IMR-90 (cell line): ENCODE measurements at regions not wholly inside any gene's neighbourhood (a gene's known extent, or its start where the extent isn't known, plus 50 kb on each side); places are given as distances from the start of the nearest gene placed in this dataset.

Source experiments
- ATAC-seq: fragments of 200-7000 bp; cut with Tn5 transposase; 2 replicates; pipeline ENCODE4 v1.9.1; 2020; ENCODE audit warnings: low read depth, mild to moderate bottlenecking, moderate library complexity
- BruUV-seq: library from RNA; stranded (reverse); fragments of 400-500 nt; replicated peaks from 2 replicates; lab custom pipeline; 2021; lab: Mats Ljungman, UMichigan
- CTCF ChIA-PET: fragments of 300-600 bp; formaldehyde crosslinking; extraction: SDS; loops from one replicate; lab custom pipeline; 2021; ENCODE audit warnings: antibody characterized with exemption; lab: Yijun Ruan, JAX
- POLR2A ChIA-PET: fragments of 300-600 bp; sonication (Branson Sonifier 250); formaldehyde crosslinking; loops from one replicate; lab custom pipeline; 2022; ENCODE audit warnings: antibody characterized with exemption; ENCODE audit not compliant: unreplicated experiment; lab: Charles Lee
- DNase-seq: peaks from one replicate; pipeline ENCODE4 v3.0.0; 2013
- H2AFZ ChIP-seq: replicated peaks from 2 replicates; pipeline ENCODE3; 2013; ENCODE audit warnings: low read length, mild to moderate bottlenecking; ENCODE audit not compliant: poor library complexity
- H2AK5ac ChIP-seq: 2 replicates; pipeline ENCODE4 v1.6.1; 2013; ENCODE audit warnings: low read depth, low read length, inconsistent platforms
- H2AK9ac ChIP-seq: replicated peaks from 2 replicates; pipeline ENCODE3; 2013; ENCODE audit warnings: mild to moderate bottlenecking, low read depth, low read length, moderate library complexity; ENCODE audit not compliant: poor library complexity
- H2BK120ac ChIP-seq: 2 replicates; pipeline ENCODE4 v1.6.1; 2013; ENCODE audit warnings: low read depth, low read length, inconsistent platforms
- H2BK15ac ChIP-seq: 3 replicates; pipeline ENCODE4 v1.6.1; 2013; ENCODE audit warnings: low read depth, low read length, inconsistent platforms
- H2BK20ac ChIP-seq: 2 replicates; pipeline ENCODE4 v1.6.1; 2013; ENCODE audit warnings: low read depth, mild to moderate bottlenecking, inconsistent platforms, low read length, moderate library complexity
- H2BK5ac ChIP-seq: 2 replicates; pipeline ENCODE4 v1.6.1; 2013; ENCODE audit warnings: mild to moderate bottlenecking, low read depth, low read length, inconsistent platforms; ENCODE audit not compliant: poor library complexity, severe bottlenecking
- H3K14ac ChIP-seq: replicated peaks from 2 replicates; pipeline ENCODE4 v1.6.1; 2013; ENCODE audit warnings: low read depth, low read length, inconsistent platforms
- H3K18ac ChIP-seq: 2 replicates; pipeline ENCODE4 v1.6.1; 2013; ENCODE audit warnings: low read depth, low read length, control low read depth
- H3K23ac ChIP-seq: 2 replicates; pipeline ENCODE4 v1.6.1; 2013; ENCODE audit warnings: low read depth, low read length, inconsistent platforms
- H3K27ac ChIP-seq: 2 replicates; pipeline ENCODE4 v1.5.1; 2013; ENCODE audit warnings: mild to moderate bottlenecking, control low read depth, low read length; ENCODE audit not compliant: insufficient read depth
- H3K27me3 ChIP-seq: 2 replicates; pipeline ENCODE4 v1.6.1; 2013; ENCODE audit warnings: low read length; ENCODE audit not compliant: control insufficient read depth, insufficient read depth
- H3K36me3 ChIP-seq: 2 replicates; pipeline ENCODE4 v1.6.1; 2013; ENCODE audit warnings: low read length, mixed read lengths; ENCODE audit not compliant: control insufficient read depth, insufficient read depth
- H3K4ac ChIP-seq: 2 replicates; pipeline ENCODE4 v1.6.1; 2013; ENCODE audit warnings: low read depth, low read length, inconsistent platforms
- H3K4me1 ChIP-seq: 2 replicates; pipeline ENCODE4 v1.6.1; 2013; ENCODE audit warnings: low read length, mixed read lengths; ENCODE audit not compliant: control insufficient read depth, insufficient read depth
- H3K4me2 ChIP-seq: 2 replicates; pipeline ENCODE4 v1.6.1; 2013; ENCODE audit warnings: low read depth, mild to moderate bottlenecking, control low read depth, low read length, moderate library complexity
- H3K4me3 ChIP-seq: 2 replicates; pipeline ENCODE4 v1.5.1; 2013; ENCODE audit warnings: low read depth, mild to moderate bottlenecking, control low read depth, low read length, moderate library complexity; ENCODE audit not compliant: insufficient read depth
- H3K56ac ChIP-seq: 2 replicates; pipeline ENCODE4 v1.6.1; 2013; ENCODE audit warnings: low read length, inconsistent platforms; ENCODE audit not compliant: insufficient read depth; ENCODE audit errors: extremely low read depth
- H3K79me1 ChIP-seq, 2 experiments: 2 replicates each; pipeline ENCODE4 v1.6.1; 2013; ENCODE audit warnings: low read length in 2 of 2, inconsistent platforms in 1 of 2, low read depth in 1 of 2
- H3K9ac ChIP-seq: 2 replicates; pipeline ENCODE4 v1.6.1; 2013; ENCODE audit warnings: low read depth, low read length, control low read depth
- H3K9me1 ChIP-seq: 2 replicates; pipeline ENCODE4 v1.6.1; 2013; ENCODE audit warnings: low read length, inconsistent platforms; ENCODE audit not compliant: insufficient read depth
- H3K9me3 ChIP-seq: 2 replicates; pipeline ENCODE4 v1.6.1; 2013; ENCODE audit warnings: low read length; ENCODE audit not compliant: control insufficient read depth, insufficient read depth
- H4K20me1 ChIP-seq: 2 replicates; pipeline ENCODE4 v1.6.1; 2013; ENCODE audit warnings: low read length, inconsistent platforms; ENCODE audit not compliant: insufficient read depth
- H4K5ac ChIP-seq: 2 replicates; pipeline ENCODE4 v1.6.1; 2013; ENCODE audit warnings: mild to moderate bottlenecking, low read depth, low read length, control low read depth
- H4K8ac ChIP-seq, 2 experiments: 2 replicates each; pipeline ENCODE4 v1.6.1; 2013; ENCODE audit warnings: low read depth in 2 of 2, low read length in 2 of 2, control low read depth in 1 of 2, inconsistent platforms in 1 of 2
- H4K91ac ChIP-seq: 2 replicates; pipeline ENCODE4 v1.6.1; 2013; ENCODE audit warnings: low read depth, low read length, inconsistent platforms; ENCODE audit not compliant: insufficient read depth
- BHLHE40 ChIP-seq: fragments of 150-350 bp; IDR thresholded peaks from 2 replicates; pipeline ENCODE4 v1.6.1; 2016; ENCODE audit warnings: mild to moderate bottlenecking, low read depth, low read length
- CEBPB ChIP-seq: IDR thresholded peaks from 2 replicates; pipeline ENCODE4 v1.6.1; 2012; ENCODE audit warnings: low read depth, low read length, improper control_type of control experiment
- CHD1 ChIP-seq: IDR thresholded peaks from 2 replicates; pipeline ENCODE4 v1.6.1; 2012; ENCODE audit warnings: low read depth, low read length, improper control_type of control experiment
- FOS ChIP-seq: fragments of 150-350 bp; IDR thresholded peaks from 2 replicates; pipeline ENCODE4 v1.6.1; 2016; ENCODE audit warnings: low read depth, low read length
- MAFK ChIP-seq: IDR thresholded peaks from 2 replicates; pipeline ENCODE4 v1.6.1; 2012; ENCODE audit warnings: low read depth, low read length, improper control_type of control experiment
- MAZ ChIP-seq: IDR thresholded peaks from 2 replicates; pipeline ENCODE4 v1.6.1; 2012; ENCODE audit warnings: low read depth, mild to moderate bottlenecking, low read length, improper control_type of control experiment, moderate library complexity, borderline replicate concordance
- MXI1 ChIP-seq: IDR thresholded peaks from 2 replicates; pipeline ENCODE4 v1.6.1; 2012; ENCODE audit warnings: low read depth, mild to moderate bottlenecking, low read length, moderate library complexity, borderline replicate concordance
- NFE2L2 ChIP-seq: fragments of 150-350 bp; IDR thresholded peaks from 2 replicates; pipeline ENCODE4 v1.6.1; 2016; ENCODE audit warnings: low read depth, mild to moderate bottlenecking, low read length
- POLR2A ChIP-seq: IDR thresholded peaks from 2 replicates; pipeline ENCODE4 v1.6.1; 2012; ENCODE audit warnings: mild to moderate bottlenecking, low read depth, low read length
- RAD21 ChIP-seq: IDR thresholded peaks from 2 replicates; pipeline ENCODE4 v1.6.1; 2012; ENCODE audit warnings: low read length, improper control_type of control experiment
- RCOR1 ChIP-seq: IDR thresholded peaks from 2 replicates; pipeline ENCODE4 v1.6.1; 2012; ENCODE audit warnings: mild to moderate bottlenecking, low read length, improper control_type of control experiment; ENCODE audit not compliant: insufficient replicate concordance
- RFX5 ChIP-seq: IDR thresholded peaks from 2 replicates; pipeline ENCODE4 v1.8.0; 2012; ENCODE audit warnings: low read depth, mild to moderate bottlenecking, low read length, moderate library complexity
- SMC3 ChIP-seq: fragments of 150-350 bp; IDR thresholded peaks from 2 replicates; pipeline ENCODE4 v1.6.1; 2016; ENCODE audit warnings: low read depth, mild to moderate bottlenecking, antibody characterized with exemption, low read length, moderate library complexity
- whole genome bisulfite sequencing, 2 experiments: methylation state at CpG; one replicate each; pipeline versions ENCODE4 v1.1.5 to v1.1.7; 2013; ENCODE audit warnings: missing lambda C conversion rate in 2 of 2; ENCODE audit not compliant: insufficient read length in 1 of 2; ENCODE audit errors: extremely low coverage in 2 of 2; 5-methylcytosine and 5-hydroxymethylcytosine counted together
- dilution Hi-C: fragments of 300-500 bp; cut with HindIII; formaldehyde crosslinking; loops from one replicate; pipeline ENCODE4 v1.14.3; 2018; ENCODE audit warnings: low sequenced_read_pairs; ENCODE audit not compliant: unreplicated experiment
- in situ Hi-C: fragments of 300-500 bp; cut with MboI; formaldehyde crosslinking; loops from 3 replicates; pipeline ENCODE4 v1.14.3; 2019; ENCODE audit warnings: low sequenced_read_pairs, inconsistent platforms, mixed read lengths
- intact Hi-C: fragments of 100-400 bp; cut with micrococcal nuclease; formaldehyde crosslinking; loops from 2 replicates; pipeline ENCODE4 v1.10.0; 2022
- TF ChIP-seq, protein P1 (sequence below): fragments of 150-350 bp; IDR thresholded peaks from 2 replicates; pipeline ENCODE4 v1.6.1; 2016; ENCODE audit warnings: low read depth, mild to moderate bottlenecking, low read length, moderate library complexity, borderline replicate concordance
- TF ChIP-seq, protein P2 (sequence below): conservative IDR thresholded peaks from 2 replicates; pipeline ENCODE4 v1.5.1; 2012; ENCODE audit warnings: mild to moderate bottlenecking, low read depth, low read length, improper control_type of control experiment
- TF ChIP-seq, protein P3 (sequence below): fragments of 150-350 bp; IDR thresholded peaks from 2 replicates; pipeline ENCODE4 v1.6.1; 2017; ENCODE audit warnings: mild to moderate bottlenecking, antibody characterized with exemption, low read length, low read depth

DNA sequence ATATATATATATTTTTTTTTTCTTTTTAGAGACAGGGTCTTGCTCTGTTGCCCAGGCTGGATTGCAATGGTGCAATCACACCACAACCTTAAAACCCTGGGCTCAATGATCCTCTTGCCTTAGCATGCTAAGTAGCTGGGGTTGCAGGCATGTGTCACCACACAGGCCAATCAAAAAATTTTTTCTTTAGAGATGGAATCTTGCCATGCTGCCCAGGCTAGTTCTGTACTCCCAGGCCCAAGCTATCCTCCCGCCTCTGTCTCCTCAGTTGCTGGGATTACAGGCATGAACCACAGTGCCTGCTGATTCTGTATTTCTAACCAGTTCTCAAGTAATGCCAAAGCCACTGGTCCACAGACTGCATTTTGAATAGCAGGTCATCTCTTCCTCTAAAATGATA lies 291.3 kb upstream of the ZPLD1 start:
- H3K4me3 ChIP-seq, result no peak overlapping the region
- H2AK5ac ChIP-seq, result no peak overlapping the region; the same call in 1 of the 2 replicates
- no peak overlapping the region for H2BK5ac ChIP-seq
- H2AK9ac ChIP-seq, result no peak overlapping the region
- H2BK20ac ChIP-seq, result no peak overlapping the region
- no peak for TF ChIP-seq POLR2A
- TF ChIP-seq, protein P1, sequence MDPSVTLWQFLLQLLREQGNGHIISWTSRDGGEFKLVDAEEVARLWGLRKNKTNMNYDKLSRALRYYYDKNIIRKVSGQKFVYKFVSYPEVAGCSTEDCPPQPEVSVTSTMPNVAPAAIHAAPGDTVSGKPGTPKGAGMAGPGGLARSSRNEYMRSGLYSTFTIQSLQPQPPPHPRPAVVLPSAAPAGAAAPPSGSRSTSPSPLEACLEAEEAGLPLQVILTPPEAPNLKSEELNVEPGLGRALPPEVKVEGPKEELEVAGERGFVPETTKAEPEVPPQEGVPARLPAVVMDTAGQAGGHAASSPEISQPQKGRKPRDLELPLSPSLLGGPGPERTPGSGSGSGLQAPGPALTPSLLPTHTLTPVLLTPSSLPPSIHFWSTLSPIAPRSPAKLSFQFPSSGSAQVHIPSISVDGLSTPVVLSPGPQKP, result no peak
- no peak for TF ChIP-seq FOS
- TF ChIP-seq SMC3, result no peak
- TF ChIP-seq MAZ, result no peak
- no peak for TF ChIP-seq MAFK
- TF ChIP-seq RCOR1, result no peak
- TF ChIP-seq CEBPB, result no peak
- TF ChIP-seq RFX5, result no peak
- no peak for TF ChIP-seq CHD1
- TF ChIP-seq, protein P2, sequence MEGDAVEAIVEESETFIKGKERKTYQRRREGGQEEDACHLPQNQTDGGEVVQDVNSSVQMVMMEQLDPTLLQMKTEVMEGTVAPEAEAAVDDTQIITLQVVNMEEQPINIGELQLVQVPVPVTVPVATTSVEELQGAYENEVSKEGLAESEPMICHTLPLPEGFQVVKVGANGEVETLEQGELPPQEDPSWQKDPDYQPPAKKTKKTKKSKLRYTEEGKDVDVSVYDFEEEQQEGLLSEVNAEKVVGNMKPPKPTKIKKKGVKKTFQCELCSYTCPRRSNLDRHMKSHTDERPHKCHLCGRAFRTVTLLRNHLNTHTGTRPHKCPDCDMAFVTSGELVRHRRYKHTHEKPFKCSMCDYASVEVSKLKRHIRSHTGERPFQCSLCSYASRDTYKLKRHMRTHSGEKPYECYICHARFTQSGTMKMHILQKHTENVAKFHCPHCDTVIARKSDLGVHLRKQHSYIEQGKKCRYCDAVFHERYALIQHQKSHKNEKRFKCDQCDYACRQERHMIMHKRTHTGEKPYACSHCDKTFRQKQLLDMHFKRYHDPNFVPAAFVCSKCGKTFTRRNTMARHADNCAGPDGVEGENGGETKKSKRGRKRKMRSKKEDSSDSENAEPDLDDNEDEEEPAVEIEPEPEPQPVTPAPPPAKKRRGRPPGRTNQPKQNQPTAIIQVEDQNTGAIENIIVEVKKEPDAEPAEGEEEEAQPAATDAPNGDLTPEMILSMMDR, result no peak
- no peak for TF ChIP-seq NFE2L2
- TF ChIP-seq RAD21, result no peak
- no peak for TF ChIP-seq MXI1
- TF ChIP-seq, protein P3, sequence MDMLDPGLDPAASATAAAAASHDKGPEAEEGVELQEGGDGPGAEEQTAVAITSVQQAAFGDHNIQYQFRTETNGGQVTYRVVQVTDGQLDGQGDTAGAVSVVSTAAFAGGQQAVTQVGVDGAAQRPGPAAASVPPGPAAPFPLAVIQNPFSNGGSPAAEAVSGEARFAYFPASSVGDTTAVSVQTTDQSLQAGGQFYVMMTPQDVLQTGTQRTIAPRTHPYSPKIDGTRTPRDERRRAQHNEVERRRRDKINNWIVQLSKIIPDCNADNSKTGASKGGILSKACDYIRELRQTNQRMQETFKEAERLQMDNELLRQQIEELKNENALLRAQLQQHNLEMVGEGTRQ, result no peak
- TF ChIP-seq BHLHE40, result no peak
- peaks cover 5% of the 10 kb centered on the region; the same call in 1 of the 2 replicates for H3K9me1 ChIP-seq
- H3K4ac ChIP-seq, result no peak overlapping the region
- H3K14ac ChIP-seq, result 0 out of 2 replicates have a peak overlapping the region, but pooled peaks have one; percentile 52
- BruUV-seq, result no TSS peak
- no peak overlapping the region for H2BK15ac ChIP-seq
- no peaks in the 10 kb centered on the region for H3K9me3 ChIP-seq
- H3K9ac ChIP-seq, result no peak overlapping the region
- H3K18ac ChIP-seq, result no peak overlapping the region
- no peak overlapping the region for H4K5ac ChIP-seq
- ATAC-seq (no peak), DNase-seq (no peak)
- H4K91ac ChIP-seq, result no peak overlapping the region
- no peaks in the 10 kb centered on the region for H3K27me3 ChIP-seq
- H3K36me3 ChIP-seq, result no peaks in the 10 kb centered on the region
- peaks cover 12% of the 10 kb centered on the region for H3K4me1 ChIP-seq
- ChIA-PET POLR2A (no interaction called here), CTCF (no interaction called here)
- intact Hi-C loops (no loop called here), dilution Hi-C loops (no loop called here), in situ Hi-C loops (no loop called here)
- no peak overlapping the region for H3K27ac ChIP-seq
- H2BK120ac ChIP-seq, result no peak overlapping the region
- no peak overlapping the region for H4K8ac ChIP-seq
- no peak overlapping the region for H3K56ac ChIP-seq
- H4K20me1 ChIP-seq, result no peaks in the 10 kb centered on the region
- no peak overlapping the region for H3K23ac ChIP-seq
- no peak overlapping the region for H2AFZ ChIP-seq
- no peak overlapping the region for H3K4me2 ChIP-seq
- no peaks in the 10 kb centered on the region for H3K79me1 ChIP-seq
- 100% methylated on average over 1 of the region's 1 CpG; no CpG with 5 or more reads in 1 of the 2 experiments for WGBS, 2 experiments
